ENCODE measurements at regions not wholly inside any gene's neighbourhood (a gene's known extent, or its start where the extent isn't known, plus 50 kb on each side); places are given as distances from the start of the nearest gene placed in this dataset.

GRCh38 chr14:40386433-40386832 lies 954.2 kb upstream of the FBXO33 start:
- Histone ChIP-seq H3F3A (replicated peaks; ENCODE audit: low read depth) (no peaks in the 10 kb centered on the region), H3K4me3 (no peak overlapping the region), H3K27me3 (ENCODE audit: insufficient read depth) (no peaks in the 10 kb centered on the region), H3K4me1 (ENCODE audit: insufficient read depth) (no peaks in the 10 kb centered on the region), H3K4me2 (no peak overlapping the region), H3K36me3 (ENCODE audit: insufficient read depth) (no peaks in the 10 kb centered on the region), H2AFZ (no peak overlapping the region), H3K79me2 (replicated peaks; ENCODE audit: insufficient read depth) (no peaks in the 10 kb centered on the region), H3K9me2 (ENCODE audit: insufficient read depth) (no peaks in the 10 kb centered on the region), H4K20me1 (replicated peaks; ENCODE audit: insufficient read depth) (no peaks in the 10 kb centered on the region), H3K27ac (ENCODE audit: low read depth) (no peak overlapping the region)
- no peaks in the 10 kb centered on the region for H3K9me3 Mint-ChIP-seq
- DNase-seq (ENCODE audit: low spot score) = no peak
- peaks cover 2% of the 10 kb centered on the region; the same call in 2 of the 3 replicates for H3K4me1 Mint-ChIP-seq
- H3K27me3 Mint-ChIP-seq (ENCODE audit: insufficient read depth, low read depth, poor library complexity) = no peaks in the 10 kb centered on the region
- no peaks in the 10 kb centered on the region for H3K36me3 Mint-ChIP-seq (ENCODE audit: low read depth)
- H3K27ac Mint-ChIP-seq = no peak overlapping the region
- TF ChIP-seq, protein P1, sequence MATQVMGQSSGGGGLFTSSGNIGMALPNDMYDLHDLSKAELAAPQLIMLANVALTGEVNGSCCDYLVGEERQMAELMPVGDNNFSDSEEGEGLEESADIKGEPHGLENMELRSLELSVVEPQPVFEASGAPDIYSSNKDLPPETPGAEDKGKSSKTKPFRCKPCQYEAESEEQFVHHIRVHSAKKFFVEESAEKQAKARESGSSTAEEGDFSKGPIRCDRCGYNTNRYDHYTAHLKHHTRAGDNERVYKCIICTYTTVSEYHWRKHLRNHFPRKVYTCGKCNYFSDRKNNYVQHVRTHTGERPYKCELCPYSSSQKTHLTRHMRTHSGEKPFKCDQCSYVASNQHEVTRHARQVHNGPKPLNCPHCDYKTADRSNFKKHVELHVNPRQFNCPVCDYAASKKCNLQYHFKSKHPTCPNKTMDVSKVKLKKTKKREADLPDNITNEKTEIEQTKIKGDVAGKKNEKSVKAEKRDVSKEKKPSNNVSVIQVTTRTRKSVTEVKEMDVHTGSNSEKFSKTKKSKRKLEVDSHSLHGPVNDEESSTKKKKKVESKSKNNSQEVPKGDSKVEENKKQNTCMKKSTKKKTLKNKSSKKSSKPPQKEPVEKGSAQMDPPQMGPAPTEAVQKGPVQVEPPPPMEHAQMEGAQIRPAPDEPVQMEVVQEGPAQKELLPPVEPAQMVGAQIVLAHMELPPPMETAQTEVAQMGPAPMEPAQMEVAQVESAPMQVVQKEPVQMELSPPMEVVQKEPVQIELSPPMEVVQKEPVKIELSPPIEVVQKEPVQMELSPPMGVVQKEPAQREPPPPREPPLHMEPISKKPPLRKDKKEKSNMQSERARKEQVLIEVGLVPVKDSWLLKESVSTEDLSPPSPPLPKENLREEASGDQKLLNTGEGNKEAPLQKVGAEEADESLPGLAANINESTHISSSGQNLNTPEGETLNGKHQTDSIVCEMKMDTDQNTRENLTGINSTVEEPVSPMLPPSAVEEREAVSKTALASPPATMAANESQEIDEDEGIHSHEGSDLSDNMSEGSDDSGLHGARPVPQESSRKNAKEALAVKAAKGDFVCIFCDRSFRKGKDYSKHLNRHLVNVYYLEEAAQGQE (IDR thresholded peaks at IDR 0.05; ENCODE audit: unreplicated experiment) = no peak
- TF ChIP-seq STAT1 (IDR thresholded peaks at IDR 0.05; ENCODE audit: unreplicated experiment) (no peak), POLR2AphosphoS5 (IDR thresholded peaks at IDR 0.05; ENCODE audit: low read depth) (no peak), CREB1 (CRISPR knock-in tag; IDR thresholded peaks at IDR 0.05; ENCODE audit: low read depth) (no peak), ZNF114 (CRISPR knock-in tag; IDR thresholded peaks at IDR 0.05) (no peak), EZH2 (IDR thresholded peaks at IDR 0.05; ENCODE audit: low read depth, unreplicated experiment) (no peak), ZNF331 (CRISPR knock-in tag; IDR thresholded peaks at IDR 0.05; ENCODE audit: low read depth) (no peak), NANOG (IDR thresholded peaks at IDR 0.05; ENCODE audit: borderline replicate concordance) (no peak)
- TF ChIP-seq, protein P2, sequence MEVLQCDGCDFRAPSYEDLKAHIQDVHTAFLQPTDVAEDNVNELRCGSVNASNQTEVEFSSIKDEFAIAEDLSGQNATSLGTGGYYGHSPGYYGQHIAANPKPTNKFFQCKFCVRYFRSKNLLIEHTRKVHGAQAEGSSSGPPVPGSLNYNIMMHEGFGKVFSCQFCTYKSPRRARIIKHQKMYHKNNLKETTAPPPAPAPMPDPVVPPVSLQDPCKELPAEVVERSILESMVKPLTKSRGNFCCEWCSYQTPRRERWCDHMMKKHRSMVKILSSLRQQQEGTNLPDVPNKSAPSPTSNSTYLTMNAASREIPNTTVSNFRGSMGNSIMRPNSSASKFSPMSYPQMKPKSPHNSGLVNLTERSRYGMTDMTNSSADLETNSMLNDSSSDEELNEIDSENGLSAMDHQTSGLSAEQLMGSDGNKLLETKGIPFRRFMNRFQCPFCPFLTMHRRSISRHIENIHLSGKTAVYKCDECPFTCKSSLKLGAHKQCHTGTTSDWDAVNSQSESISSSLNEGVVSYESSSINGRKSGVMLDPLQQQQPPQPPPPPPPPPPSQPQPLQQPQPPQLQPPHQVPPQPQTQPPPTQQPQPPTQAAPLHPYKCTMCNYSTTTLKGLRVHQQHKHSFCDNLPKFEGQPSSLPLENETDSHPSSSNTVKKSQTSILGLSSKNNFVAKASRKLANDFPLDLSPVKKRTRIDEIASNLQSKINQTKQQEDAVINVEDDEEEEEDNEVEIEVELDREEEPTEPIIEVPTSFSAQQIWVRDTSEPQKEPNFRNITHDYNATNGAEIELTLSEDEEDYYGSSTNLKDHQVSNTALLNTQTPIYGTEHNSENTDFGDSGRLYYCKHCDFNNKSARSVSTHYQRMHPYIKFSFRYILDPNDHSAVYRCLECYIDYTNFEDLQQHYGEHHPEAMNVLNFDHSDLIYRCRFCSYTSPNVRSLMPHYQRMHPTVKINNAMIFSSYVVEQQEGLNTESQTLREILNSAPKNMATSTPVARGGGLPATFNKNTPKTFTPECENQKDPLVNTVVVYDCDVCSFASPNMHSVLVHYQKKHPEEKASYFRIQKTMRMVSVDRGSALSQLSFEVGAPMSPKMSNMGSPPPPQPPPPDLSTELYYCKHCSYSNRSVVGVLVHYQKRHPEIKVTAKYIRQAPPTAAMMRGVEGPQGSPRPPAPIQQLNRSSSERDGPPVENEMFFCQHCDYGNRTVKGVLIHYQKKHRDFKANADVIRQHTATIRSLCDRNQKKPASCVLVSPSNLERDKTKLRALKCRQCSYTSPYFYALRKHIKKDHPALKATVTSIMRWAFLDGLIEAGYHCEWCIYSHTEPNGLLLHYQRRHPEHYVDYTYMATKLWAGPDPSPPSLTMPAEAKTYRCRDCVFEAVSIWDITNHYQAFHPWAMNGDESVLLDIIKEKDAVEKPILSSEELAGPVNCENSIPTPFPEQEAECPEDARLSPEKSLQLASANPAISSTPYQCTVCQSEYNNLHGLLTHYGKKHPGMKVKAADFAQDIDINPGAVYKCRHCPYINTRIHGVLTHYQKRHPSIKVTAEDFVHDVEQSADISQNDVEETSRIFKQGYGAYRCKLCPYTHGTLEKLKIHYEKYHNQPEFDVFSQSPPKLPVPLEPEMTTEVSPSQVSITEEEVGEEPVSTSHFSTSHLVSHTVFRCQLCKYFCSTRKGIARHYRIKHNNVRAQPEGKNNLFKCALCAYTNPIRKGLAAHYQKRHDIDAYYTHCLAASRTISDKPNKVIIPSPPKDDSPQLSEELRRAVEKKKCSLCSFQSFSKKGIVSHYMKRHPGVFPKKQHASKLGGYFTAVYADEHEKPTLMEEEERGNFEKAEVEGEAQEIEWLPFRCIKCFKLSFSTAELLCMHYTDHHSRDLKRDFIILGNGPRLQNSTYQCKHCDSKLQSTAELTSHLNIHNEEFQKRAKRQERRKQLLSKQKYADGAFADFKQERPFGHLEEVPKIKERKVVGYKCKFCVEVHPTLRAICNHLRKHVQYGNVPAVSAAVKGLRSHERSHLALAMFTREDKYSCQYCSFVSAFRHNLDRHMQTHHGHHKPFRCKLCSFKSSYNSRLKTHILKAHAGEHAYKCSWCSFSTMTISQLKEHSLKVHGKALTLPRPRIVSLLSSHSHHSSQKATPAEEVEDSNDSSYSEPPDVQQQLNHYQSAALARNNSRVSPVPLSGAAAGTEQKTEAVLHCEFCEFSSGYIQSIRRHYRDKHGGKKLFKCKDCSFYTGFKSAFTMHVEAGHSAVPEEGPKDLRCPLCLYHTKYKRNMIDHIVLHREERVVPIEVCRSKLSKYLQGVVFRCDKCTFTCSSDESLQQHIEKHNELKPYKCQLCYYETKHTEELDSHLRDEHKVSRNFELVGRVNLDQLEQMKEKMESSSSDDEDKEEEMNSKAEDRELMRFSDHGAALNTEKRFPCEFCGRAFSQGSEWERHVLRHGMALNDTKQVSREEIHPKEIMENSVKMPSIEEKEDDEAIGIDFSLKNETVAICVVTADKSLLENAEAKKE (CRISPR knock-in tag; IDR thresholded peaks at IDR 0.05) = no peak
- ATAC-seq = no peak
- H3K4me3 Mint-ChIP-seq = no peak overlapping the region

All from GM23338 (cell line).